ENCODE measurements at regions not wholly inside any gene's neighbourhood (a gene's known extent, or its start where the extent isn't known, plus 50 kb on each side); places are given as distances from the start of the nearest gene placed in this dataset.

GRCh38 chr2:15787535-15788454 is 152.6 kb upstream of the MYCN start:
- no peak for DNase-seq (ENCODE audit: low read depth, low spot score)

GRCh38 chr2:15788455-15788829 is 151.9 kb upstream of the MYCN start:
- no peak for DNase-seq (ENCODE audit: low read depth, low spot score)

More at GRCh38 chr2:15787535-15788454, 152.6 kb upstream of the MYCN start:
- H3K27ac ChIP-seq: no peak overlapping the region

GRCh38 chr2:15788830-15789229 is 151.5 kb upstream of the MYCN start:
- H3K27ac ChIP-seq: no peak overlapping the region
- DNase-seq (ENCODE audit: low read depth, low spot score): no peak

More at GRCh38 chr2:15788455-15788829, 151.9 kb upstream of the MYCN start:
- no peak overlapping the region for H3K27ac ChIP-seq

- no peak for DNase-seq (ENCODE audit: low read depth, low spot score)
- H3K27ac ChIP-seq: no peak overlapping the region
These were observed 150.8 kb upstream of the MYCN start for GRCh38 chr2:15789381-15790062.

- DNase-seq (ENCODE audit: low read depth, low spot score): no peak
- no peak overlapping the region for H3K27ac ChIP-seq
These were observed 150.0 kb upstream of the MYCN start for GRCh38 chr2:15790326-15790725.

- no peak for DNase-seq (ENCODE audit: low read depth, low spot score)
These were observed 149.5 kb upstream of the MYCN start for GRCh38 chr2:15790838-15791237.

GRCh38 chr2:15791294-15791693 is 149.1 kb upstream of the MYCN start:
- no peak for DNase-seq (ENCODE audit: low read depth, low spot score)
- no peak overlapping the region for H3K27ac ChIP-seq

More at GRCh38 chr2:15790838-15791237, 149.5 kb upstream of the MYCN start:
- no peak overlapping the region for H3K27ac ChIP-seq

GRCh38 chr2:15792331-15792730 is 148.0 kb upstream of the MYCN start:
- no peak overlapping the region for H3K27ac ChIP-seq
- no peak for DNase-seq (ENCODE audit: low read depth, low spot score)

GRCh38 chr2:15793078-15793913 is 147.1 kb upstream of the MYCN start:
- H3K27ac ChIP-seq: no peak overlapping the region
- no peak for DNase-seq (ENCODE audit: low read depth, low spot score)

- H3K27ac ChIP-seq: no peak overlapping the region
- DNase-seq (ENCODE audit: low read depth, low spot score): no peak
These were observed 146.4 kb upstream of the MYCN start for GRCh38 chr2:15793978-15794377.

GRCh38 chr2:15794608-15795134 is 145.7 kb upstream of the MYCN start:
- H3K27ac ChIP-seq: no peak overlapping the region
- DNase-seq (ENCODE audit: low read depth, low spot score): no peak

- H3K27ac ChIP-seq: no peak overlapping the region
- no peak for DNase-seq (ENCODE audit: low read depth, low spot score)
These were observed 144.9 kb upstream of the MYCN start for GRCh38 chr2:15795426-15795825.

GRCh38 chr2:15796167-15796942 is 144.0 kb upstream of the MYCN start:
- DNase-seq (ENCODE audit: low read depth, low spot score): no peak
- H3K27ac ChIP-seq: no peak overlapping the region

- no peak overlapping the region for H3K27ac ChIP-seq
- no peak for DNase-seq (ENCODE audit: low read depth, low spot score)
These were observed 143.0 kb upstream of the MYCN start for GRCh38 chr2:15797231-15797938.

GRCh38 chr2:15797939-15798281 is 142.4 kb upstream of the MYCN start:
- no peak for DNase-seq (ENCODE audit: low read depth, low spot score)
- H3K27ac ChIP-seq: no peak overlapping the region

GRCh38 chr2:15798701-15799431 is 141.5 kb upstream of the MYCN start:
- no peak for DNase-seq (ENCODE audit: low read depth, low spot score)

GRCh38 chr2:15799432-15799827 is 140.9 kb upstream of the MYCN start:
- peak overlapping the region; percentile 43 for H3K27ac ChIP-seq
- DNase-seq (ENCODE audit: low read depth, low spot score): peak; percentile 78

More at GRCh38 chr2:15798701-15799431, 141.5 kb upstream of the MYCN start:
- H3K27ac ChIP-seq: peak overlapping the region; percentile 43
